ENCODE measurements at regions not wholly inside any gene's neighbourhood (a gene's known extent, or its start where the extent isn't known, plus 50 kb on each side); places are given as distances from the start of the nearest gene placed in this dataset.

GRCh38 chr7:20896996-20897395 lies 110.3 kb upstream of the SP8 start:
- dilution Hi-C loops (cut with HindIII; ENCODE audit: low sequenced_read_pairs, unreplicated experiment) (no loop called here), intact Hi-C loops (cut with micrococcal nuclease) (no loop called here), in situ Hi-C loops (cut with MboI; ENCODE audit: low sequenced_read_pairs) (no loop called here)
- TF ChIP-seq CHD1 (IDR thresholded peaks at IDR 0.05; ENCODE audit: low read depth, low read length) (no peak), NFE2L2 (IDR thresholded peaks at IDR 0.05; ENCODE audit: low read depth, low read length) (no peak), BHLHE40 (IDR thresholded peaks at IDR 0.05; ENCODE audit: low read depth, low read length) (no peak), POLR2A (IDR thresholded peaks at IDR 0.05; ENCODE audit: low read depth, low read length) (no peak), MAFK (IDR thresholded peaks at IDR 0.05; ENCODE audit: low read depth, low read length) (no peak), MAZ (IDR thresholded peaks at IDR 0.05; ENCODE audit: borderline replicate concordance, low read depth, low read length) (no peak), CEBPB (IDR thresholded peaks at IDR 0.05; ENCODE audit: low read depth, low read length) (no peak), ELK1 (IDR thresholded peaks at IDR 0.05; ENCODE audit: borderline replicate concordance, low read depth, low read length) (no peak), CTCF (conservative IDR thresholded peaks at IDR 0.05; ENCODE audit: low read depth, low read length) (no peak), RAD21 (IDR thresholded peaks at IDR 0.05; ENCODE audit: low read length) (no peak), SMC3 (IDR thresholded peaks at IDR 0.05; ENCODE audit: low read depth, low read length) (no peak), RCOR1 (IDR thresholded peaks at IDR 0.05; ENCODE audit: insufficient replicate concordance, low read length) (no peak), FOS (IDR thresholded peaks at IDR 0.05; ENCODE audit: low read depth, low read length) (no peak), MXI1 (IDR thresholded peaks at IDR 0.05; ENCODE audit: borderline replicate concordance, low read depth, low read length) (no peak), USF2 (IDR thresholded peaks at IDR 0.05; ENCODE audit: low read depth, low read length) (no peak), RFX5 (IDR thresholded peaks at IDR 0.05; ENCODE audit: low read depth, low read length) (no peak)
- Histone ChIP-seq H3K27me3 (ENCODE audit: control insufficient read depth, insufficient read depth, low read length) (no peaks in the 10 kb centered on the region), H3K4ac (ENCODE audit: low read depth, low read length) (no peak overlapping the region), H3K14ac (replicated peaks; ENCODE audit: low read depth, low read length) (no peak overlapping the region), H3K9ac (ENCODE audit: low read depth, low read length) (no peak overlapping the region), H3K9me1 (ENCODE audit: insufficient read depth, low read length) (no peaks in the 10 kb centered on the region), H3K4me2 (ENCODE audit: low read depth, low read length) (no peak overlapping the region), H4K8ac (ENCODE audit: low read depth in 2 of 2, low read length in 2 of 2) (no peak overlapping the region), H3K18ac (ENCODE audit: low read depth, low read length) (no peak overlapping the region), H3K56ac (ENCODE audit: extremely low read depth, insufficient read depth, low read length) (no peak overlapping the region), H4K5ac (ENCODE audit: low read depth, low read length) (no peak overlapping the region), H3K4me1 (ENCODE audit: control insufficient read depth, insufficient read depth, low read length) (no peaks in the 10 kb centered on the region), H4K20me1 (ENCODE audit: insufficient read depth, low read length) (no peaks in the 10 kb centered on the region), H2BK20ac (ENCODE audit: low read depth, low read length) (no peak overlapping the region), H2BK5ac (ENCODE audit: low read depth, low read length, poor library complexity, severe bottlenecking) (no peak overlapping the region), H2BK120ac (ENCODE audit: low read depth, low read length) (no peak overlapping the region), H3K36me3 (ENCODE audit: control insufficient read depth, insufficient read depth, low read length) (no peaks in the 10 kb centered on the region), H2AFZ (replicated peaks; ENCODE audit: low read length, poor library complexity) (no peak overlapping the region), H4K91ac (ENCODE audit: insufficient read depth, low read depth, low read length) (no peak overlapping the region), H3K9me3 (ENCODE audit: control insufficient read depth, insufficient read depth, low read length) (peaks cover 7% of the 10 kb centered on the region), H3K79me1 (ENCODE audit: low read depth in 1 of 2, low read length in 2 of 2) (no peaks in the 10 kb centered on the region), H2BK15ac (ENCODE audit: low read depth, low read length) (no peak overlapping the region), H2AK9ac (replicated peaks; ENCODE audit: low read depth, low read length, poor library complexity) (no peak overlapping the region), H2AK5ac (ENCODE audit: low read depth, low read length) (no peak overlapping the region), H3K4me3 (ENCODE audit: insufficient read depth, low read depth, low read length) (no peak overlapping the region), H3K27ac (ENCODE audit: insufficient read depth, low read length) (no peak overlapping the region), H3K23ac (ENCODE audit: low read depth, low read length) (no peak overlapping the region)
- DNase-seq, result no peak
- ChIA-PET POLR2A (ENCODE audit: unreplicated experiment) (no interaction called here), CTCF (no interaction called here)
- BruUV-seq (replicated peaks), result no TSS peak
- no peak for ATAC-seq (ENCODE audit: low read depth)
- WGBS, 2 experiments (ENCODE audit: extremely low coverage in 2 of 2, insufficient read length in 1 of 2), result no CpG with 5 or more reads among the region's 2 CpGs
